GM21619 (cell line): ENCODE measurements at regions not wholly inside any gene's neighbourhood (a gene's known extent, or its start where the extent isn't known, plus 50 kb on each side); places are given as distances from the start of the nearest gene placed in this dataset.

Experiments used
- ATAC-seq: cut with Tn5 transposase; IDR thresholded peaks from one replicate; pipeline ENCODE4 v1.9.1; 2021; ENCODE audit not compliant: unreplicated experiment

DNA sequence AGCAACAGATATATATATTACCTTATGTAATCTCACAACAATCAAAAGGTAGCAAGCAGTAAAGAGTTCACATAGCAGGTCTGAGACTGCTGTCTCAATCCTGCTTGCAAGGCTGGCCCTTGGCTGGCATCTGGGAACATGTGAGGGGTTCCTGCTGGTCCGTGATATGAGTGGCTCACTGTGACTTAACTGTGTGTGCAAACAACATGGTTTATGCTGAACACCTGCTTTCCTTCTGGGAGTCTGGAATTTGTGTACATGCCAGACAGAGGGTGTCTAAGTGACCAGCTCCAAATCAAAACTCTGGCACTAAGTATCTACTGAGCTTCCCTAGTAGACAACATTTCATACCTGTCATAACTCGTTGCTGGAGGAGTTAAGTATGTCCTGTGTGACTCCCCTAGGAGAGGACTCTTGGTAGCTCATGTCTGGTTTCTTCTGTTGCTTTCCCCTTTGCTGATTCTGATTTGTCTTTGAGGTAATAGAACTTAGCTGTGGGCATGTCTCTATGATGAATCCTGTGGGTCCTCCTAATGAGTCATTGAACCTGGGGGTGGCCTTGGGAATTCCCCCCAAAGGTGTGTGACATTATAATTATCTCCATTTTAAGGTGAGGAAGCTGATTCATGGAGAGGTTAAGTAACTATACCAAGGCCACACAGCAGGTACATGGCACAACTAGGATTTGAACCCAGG is 131.6 kb upstream of the NEDD9 start:
- ATAC-seq: no peak

- ATAC-seq: no peak
These were observed 130.1 kb upstream of the NEDD9 start for GRCh38 chr6:11362564-11362963.

- no peak for ATAC-seq
These were observed 126.7 kb upstream of the NEDD9 start for GRCh38 chr6:11358904-11359830.

DNA sequence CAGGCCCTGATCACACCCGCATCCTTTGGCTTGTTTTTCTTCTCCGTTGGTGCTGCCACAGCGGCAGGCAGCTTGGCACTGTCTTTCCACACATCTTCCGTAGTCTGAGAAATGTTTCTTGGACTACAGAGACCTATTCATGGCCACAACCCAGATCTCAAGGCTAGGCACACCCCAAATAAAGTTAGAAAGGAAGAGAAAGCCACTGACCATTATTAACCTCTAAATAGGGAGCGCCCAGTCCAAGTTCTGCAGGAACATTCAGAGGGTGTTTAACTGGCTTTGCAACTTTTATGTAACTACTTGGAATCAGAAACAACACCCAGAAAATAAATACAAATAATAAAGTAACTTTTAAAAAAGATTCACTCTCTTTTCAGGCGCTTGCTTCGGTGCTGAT is 124.8 kb upstream of the NEDD9 start:
- no peak for ATAC-seq

GRCh38 chr6:11356404-11357155 is 124.1 kb upstream of the NEDD9 start:
- ATAC-seq: no peak

DNA sequence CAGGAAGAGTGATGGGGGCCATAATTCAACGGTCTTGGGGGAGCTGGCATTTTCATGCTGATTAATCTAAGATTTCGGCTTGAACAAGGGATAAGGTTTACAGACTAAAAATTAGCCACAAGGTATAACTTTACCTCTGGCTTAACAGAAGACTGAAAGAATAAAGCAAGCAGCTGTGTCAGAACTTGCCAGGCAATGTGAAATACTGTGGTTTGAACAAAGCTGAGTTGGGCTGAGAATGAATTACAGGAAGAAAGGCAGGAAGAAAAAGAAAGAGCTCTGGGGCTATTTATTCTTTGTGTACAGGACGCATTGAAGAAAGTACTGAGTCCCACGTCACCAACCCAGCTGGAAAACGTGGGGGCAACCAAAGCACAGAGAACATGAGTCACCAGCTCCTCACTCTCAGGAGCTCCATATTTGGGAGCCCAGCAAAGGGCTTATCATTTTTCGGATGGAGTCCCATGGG is 121.5 kb upstream of the NEDD9 start:
- peak; percentile 48 for ATAC-seq

- no peak for ATAC-seq
These were observed 117.8 kb upstream of the NEDD9 start for GRCh38 chr6:11350294-11350693.

DNA sequence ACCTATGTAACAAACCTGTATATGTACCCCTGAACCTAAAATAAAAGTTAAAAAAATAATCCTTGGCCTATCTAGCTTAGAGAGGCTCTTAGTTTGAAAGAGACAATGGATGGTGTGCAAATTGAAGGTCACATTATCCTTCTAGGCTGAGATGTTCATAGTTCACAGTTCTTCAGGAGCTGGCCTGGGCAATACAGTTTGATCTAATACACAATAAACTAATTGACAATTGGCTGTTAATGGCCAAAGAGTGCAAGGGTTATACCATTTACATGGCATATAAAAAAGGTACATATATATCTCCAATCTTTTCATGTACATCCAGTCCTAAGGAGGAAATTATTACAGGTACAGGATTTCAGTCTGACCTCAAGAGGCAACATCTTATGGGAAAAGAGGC is 117.4 kb upstream of the NEDD9 start:
- no peak for ATAC-seq

GRCh38 chr6:11346516-11346915 is 114.0 kb upstream of the NEDD9 start:
- ATAC-seq: peak; percentile 45

GRCh38 chr6:11345536-11345935 is 113.1 kb upstream of the NEDD9 start:
- no peak for ATAC-seq

DNA sequence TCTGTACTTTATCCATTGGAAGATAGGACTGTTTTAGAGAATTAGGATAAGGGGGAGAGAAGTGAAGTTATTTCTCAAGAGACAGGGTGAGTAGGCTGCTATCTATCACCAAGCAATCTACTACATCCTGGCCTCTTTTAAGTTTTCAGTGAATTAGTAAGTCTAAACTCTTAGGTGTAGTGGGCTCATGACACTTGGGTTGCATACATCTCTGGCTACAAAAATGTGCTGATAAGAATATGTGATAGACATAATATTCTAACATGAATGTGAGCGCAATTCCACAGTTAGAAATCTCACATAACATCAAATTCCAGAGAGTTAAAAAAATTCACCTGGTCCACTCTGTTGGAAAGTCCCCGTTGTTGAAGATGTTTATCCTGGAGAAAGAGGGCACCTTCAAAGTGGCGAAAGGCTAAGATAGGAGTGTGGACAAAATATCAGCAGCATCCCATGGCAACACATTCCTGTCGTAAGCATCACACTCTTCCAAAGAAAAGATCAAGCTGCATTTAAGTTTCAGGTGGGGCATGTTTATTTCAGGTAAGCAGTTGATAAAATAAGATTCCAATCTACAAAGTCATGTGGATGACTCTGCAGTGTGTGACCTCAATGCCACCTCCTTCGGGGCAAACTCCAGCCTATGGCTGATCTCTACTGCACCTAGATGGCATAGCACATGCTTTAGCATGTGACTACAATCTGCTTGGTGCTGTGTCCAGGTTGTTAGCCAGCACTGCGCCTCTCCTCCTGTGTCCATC is 111.7 kb upstream of the NEDD9 start:
- no peak for ATAC-seq

GRCh38 chr6:11341867-11342266 is 109.4 kb upstream of the NEDD9 start:
- no peak for ATAC-seq

GRCh38 chr6:11341303-11341702 is 108.8 kb upstream of the NEDD9 start:
- no peak for ATAC-seq

GRCh38 chr6:11339380-11339779 is 106.9 kb upstream of the NEDD9 start:
- no peak for ATAC-seq

DNA sequence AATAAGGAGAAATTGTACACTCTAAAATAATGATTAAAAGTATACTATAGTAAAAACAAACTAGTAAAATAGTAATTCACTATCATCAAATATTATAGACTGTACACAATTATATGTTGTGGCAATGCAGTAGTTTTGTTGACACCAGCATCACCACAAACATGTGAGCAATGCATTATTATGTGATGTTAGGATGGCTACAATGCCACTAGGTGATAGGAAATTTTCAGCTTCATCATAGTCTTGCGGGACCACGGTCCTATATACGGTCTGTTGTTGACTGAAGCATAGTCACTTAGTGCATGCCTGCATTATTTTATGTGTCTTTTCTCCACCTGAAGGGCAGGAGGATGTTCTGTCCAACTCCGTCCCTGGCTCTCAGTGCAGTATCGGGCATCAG is 104.8 kb upstream of the NEDD9 start:
- ATAC-seq: no peak

- ATAC-seq: no peak
These were observed 103.4 kb upstream of the NEDD9 start for GRCh38 chr6:11335826-11336225.

DNA sequence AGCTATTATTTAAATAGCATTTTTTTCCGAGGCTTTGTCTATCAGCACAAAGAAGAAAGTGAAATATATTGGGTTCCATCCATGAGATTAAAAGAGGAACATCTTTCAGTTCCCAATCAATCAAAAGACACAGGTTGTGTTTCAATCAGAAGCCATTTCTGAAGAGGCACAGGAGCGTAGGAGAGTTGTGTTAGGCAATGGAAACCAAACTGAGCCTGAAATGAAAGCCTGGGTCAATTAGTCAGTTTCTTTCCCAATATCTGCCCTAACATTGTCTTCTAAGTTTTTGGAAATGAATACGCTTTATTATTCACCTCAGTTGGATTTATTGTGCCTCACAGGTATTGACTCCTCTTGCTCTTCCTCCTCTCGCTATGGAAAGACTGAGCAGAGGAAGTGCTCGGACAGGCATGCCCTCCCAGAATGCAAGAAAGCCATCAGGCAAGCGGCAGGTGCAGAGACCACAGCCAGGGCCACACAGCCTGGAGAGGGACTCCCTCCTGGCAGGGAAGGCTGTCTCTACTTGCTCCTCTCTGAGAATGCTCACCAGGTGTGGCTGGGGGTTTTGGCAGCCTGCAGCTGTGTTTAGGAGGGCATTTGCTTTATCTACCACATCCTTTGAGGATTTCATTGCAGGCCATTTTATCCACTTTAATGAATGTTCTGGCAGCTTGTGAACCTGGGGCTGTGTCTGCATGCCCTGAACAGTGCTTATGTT is 100.8 kb upstream of the NEDD9 start:
- peak; percentile 63 for ATAC-seq

GRCh38 chr6:11332463-11332862 is 100.0 kb upstream of the NEDD9 start:
- no peak for ATAC-seq

- no peak for ATAC-seq
These were observed 98.6 kb upstream of the NEDD9 start for GRCh38 chr6:11331111-11331510.

GRCh38 chr6:11330413-11330760 is 97.9 kb upstream of the NEDD9 start:
- ATAC-seq: no peak
